ENCODE measurements at regions not wholly inside any gene's neighbourhood (a gene's known extent, or its start where the extent isn't known, plus 50 kb on each side); places are given as distances from the start of the nearest gene placed in this dataset.
"Not testable (repeated sequence)": the region's sequence is repeated elsewhere in the genome, so short reads cannot be mapped to it uniquely, and the experiment has no call there.

DNA sequence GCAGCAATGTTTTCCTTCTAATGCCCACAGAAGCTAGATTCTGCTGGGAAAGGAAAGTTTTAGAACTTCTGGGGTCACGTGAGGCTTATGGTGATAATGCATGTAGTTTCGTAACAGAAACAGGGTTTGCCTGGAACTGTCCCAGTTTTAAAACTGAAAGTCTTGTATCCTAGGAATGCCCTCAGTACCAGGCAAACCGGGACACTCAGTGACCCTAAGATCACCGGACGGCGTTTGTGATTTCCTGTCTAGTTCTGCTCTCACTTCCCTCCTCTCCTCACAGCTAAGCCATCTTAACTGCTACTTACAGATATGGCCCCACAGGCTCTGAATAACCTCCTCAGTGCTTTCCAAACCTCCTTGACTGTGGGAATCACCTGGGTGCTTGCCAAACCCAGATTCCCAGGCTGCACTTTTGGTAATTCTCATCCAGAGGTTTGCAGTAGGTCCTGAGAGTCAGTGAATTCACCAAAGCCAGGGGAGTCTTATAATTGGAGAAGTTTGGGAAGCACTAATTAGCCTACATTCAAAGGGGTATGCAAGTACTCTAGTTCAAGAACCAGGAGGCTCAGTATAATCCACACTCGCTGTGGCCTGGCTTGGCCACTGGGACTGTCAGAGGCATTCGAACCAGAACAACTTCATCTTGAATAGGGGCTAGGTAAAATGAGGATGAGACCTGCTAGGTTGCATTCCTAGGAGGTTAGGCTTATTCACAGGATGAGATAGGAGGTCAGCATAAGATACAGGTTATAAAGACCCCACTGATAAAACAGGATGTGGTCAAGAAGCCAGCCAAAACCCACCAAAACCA lies 231.6 kb upstream of the MYLIP start:
- DNase-seq: no peak

DNA sequence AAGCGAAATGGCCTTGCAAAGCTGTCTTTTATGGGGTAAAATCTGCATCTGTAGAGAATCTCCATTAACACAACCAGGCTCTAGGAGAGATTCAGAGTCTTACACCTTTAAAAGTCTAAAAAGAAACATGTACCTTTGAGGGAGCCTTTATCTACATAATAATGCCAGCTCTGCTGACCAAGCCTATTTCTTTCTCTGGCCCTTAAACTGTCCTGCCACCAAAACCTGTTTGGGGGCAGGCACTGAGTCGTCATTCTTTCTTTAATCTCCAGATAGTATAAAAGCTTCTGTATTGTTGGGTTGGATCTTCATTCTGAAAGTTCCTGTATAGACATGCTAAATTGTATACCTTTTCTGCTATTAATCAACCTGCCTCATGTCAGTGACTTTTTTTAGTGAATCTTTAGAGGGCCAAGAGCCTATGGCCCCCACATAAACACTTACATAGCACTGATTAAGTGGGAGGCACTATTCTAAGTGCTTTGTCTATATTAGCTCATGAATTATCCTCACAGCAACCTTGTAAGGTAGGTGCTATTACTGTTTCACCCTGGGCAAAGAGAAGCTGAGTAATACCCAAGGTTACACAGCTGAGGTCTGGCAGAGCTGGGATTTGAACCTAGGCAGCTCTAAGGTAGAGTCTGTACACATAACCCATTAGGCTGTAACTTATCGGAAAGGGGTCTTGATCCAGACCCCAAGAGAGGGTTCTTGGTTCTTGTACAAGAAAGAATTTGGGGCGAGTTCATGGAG lies 232.3 kb upstream of the DTNBP1 start:
- no peak for DNase-seq

DNA sequence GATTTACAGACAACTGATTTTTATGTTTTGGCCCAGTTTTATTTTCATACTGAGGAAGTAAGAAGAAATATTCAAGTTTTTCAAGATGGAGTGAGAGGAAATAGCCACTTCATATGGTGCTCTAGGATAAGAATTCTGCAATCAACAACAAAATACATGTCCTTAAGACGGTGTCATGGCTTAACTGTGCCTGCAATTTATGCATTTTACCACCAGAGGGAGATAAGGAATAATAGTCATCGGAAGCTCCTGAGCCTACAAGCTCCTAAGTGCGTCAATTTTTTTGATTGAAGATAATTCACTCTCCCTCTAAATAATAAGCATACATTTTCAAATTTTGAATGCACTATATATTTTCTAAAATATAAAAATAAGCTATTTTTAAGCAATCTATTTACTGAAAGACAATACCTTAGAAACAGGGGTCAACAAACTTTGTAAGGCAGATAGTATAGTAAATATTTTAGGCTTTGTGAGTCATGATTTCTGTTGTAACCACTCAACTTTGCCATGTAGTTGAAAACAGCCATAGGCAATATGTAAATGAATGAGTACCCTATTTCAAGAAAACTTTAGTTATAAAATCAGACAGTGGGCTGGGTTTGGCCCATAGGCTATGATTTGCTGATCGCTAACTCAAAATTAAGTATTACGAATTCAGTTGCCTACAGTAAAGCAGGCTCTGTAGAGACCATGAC lies 230.9 kb upstream of the DTNBP1 start:
- DNase-seq: peak; percentile 27

DNA sequence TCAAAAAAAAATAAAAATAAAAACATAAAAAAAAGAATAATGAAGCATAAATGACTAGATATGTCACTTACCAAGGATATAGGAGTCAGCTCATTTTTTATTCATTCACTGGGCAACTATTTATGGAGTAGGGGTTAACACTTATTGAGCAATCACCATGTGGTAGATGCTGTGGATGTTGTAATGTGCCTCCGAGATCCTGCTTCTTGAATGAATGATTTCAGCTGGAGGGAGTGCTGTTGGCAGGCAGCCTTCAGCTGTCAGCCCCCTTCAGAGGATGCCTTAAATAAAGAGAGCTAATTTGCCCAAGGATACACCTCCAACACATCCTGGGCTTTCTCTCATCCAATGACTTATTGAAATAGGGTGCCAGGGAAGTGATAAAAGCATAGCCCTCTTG lies 229.5 kb upstream of the DTNBP1 start:
- no peak for DNase-seq

DNA sequence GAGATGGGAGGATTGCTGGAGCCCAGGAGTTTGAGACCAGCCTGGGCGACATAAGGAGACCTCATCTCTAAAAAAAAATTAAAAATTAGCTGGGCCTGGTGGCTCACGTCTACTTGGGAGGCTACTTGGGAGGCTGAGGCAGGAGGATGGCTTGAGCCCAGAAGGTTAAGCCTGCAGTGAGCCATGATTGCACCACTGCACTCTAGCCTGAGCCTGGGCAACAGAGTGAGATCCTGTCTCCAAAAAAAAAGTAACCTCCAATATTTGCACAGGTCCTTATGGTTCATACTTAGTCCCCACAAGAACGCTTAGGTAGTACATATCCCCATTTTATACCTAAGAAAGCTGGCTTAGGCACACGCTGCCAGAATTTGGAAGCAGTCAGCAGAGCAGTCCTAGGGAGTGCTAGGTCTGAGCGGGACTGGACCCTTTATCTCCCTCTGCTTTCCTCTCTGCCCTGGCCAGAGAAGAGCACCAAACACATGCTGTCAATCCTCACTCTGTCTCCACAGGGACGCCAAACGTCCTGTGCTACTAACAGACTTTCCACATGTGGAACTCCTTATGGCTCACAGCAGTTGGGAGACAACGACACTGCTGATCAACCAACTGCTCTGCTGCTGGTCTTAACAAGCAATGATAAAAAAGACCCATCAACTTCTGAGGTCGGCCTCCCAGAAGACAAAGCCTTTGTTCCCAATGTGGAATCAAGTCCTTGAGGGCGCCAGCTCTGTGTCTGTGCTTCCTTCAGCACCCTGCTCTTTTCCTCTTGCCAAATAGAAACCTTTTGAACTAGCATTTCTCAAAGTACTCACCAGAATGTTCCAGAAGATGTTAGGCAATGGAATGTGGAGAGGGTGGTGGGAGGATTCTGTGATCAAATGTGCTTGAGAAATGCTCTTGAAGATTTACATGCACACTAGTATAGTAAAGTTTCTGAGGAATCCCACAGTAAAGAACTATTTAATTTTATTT lies 226.3 kb upstream of the DTNBP1 start:
- DNase-seq: no peak

DNA sequence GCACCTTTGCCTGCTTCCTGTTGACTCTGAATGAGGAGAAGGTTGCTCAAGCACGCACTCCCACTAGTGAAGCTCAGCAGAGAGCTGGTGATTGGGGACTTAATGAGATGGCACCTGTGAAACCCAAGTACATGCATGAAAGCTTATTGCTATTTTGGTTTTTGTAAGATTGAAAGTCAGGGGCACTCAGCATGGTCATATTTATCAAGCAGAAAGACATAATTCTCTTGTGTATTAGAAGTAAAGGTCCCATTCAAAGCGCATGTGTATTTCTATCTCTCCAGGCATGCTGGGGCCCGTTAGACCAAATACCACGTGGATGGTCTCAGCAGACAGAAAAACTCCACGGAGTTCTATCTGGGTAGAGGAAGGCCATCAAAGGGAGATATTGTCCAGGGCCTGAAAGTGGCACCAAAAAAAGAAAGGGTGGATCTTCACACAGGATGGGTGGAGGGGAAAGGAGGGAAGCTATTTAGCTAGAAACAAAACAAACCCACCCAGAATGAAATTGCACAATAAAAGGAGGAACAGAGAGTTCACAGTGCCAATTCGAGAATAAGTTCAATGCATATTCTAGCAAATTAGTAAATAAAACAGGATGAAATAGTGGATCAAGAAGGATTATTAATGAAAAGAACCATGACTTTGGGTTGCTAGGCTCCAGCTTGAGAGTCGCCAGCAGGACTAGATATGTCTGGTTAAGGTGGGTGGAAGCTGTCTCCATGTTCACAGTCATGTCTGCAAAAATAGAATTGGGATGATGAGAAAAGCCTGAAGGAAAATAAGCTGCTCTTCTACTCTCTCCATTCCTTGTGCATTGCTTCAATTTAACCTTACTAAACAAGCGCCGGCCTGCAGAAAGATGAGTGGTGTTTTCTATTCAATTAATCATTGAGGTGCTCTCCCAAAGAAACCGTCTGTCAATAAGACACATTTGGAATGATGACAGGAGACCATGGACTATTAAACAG lies 224.9 kb upstream of the DTNBP1 start:
- DNase-seq: no peak

DNA sequence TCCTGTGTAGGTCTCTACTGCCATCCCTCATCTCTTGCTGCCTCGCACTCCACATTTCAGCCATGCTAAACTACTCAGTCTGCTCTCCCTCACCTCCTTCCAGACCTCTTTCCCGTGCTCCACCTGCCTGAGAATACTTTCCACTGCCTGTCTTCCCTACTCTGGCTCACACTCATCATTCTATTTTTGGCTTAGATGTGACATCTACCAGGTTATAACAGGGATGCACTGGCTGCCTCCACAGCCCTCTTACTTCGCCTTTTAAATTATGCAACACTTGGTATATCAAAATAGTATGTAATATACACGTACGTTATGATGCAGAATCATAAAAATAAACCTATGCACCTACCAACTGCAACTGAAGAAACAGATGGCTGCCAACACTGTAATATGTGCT lies 222.8 kb upstream of the DTNBP1 start:
- no peak for DNase-seq

DNA sequence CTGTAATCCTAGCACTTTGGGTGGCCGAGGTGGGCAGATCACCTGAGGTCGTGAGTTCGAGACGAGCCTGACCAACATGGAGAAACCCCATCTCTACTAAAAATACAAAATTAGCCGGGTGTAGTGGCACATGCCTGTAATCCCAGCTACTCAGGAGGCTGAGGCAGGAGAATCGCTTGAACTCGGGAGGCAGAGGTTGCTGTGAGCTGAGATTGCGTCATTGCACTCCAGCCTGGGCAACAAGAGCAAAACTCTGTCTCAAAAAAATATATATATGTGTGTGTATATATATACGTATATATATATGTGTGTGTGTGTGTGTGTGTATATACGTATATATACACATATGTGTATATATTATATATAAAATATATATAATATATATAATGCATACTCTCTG lies 220.8 kb upstream of the DTNBP1 start:
- DNase-seq: not testable (repeated sequence)

DNA sequence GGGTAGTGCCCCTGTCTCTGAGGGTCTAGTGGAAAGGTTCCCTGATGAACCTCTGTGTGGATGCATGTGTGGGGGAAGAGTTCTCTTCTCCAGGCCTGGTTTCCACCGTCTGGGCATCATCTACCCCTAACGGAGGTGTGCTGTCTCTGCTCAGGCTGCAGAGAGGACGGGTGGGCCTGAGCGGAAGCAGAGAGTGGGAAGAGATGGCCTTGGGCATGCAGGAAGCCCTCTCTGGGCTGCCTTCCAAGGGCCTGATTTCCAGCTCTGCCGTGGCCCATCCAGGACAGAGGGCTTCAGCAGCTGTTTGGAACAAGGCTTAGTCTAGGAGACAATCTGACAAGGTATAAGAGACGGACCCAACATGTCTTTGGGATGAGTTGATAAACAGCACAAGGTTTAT lies 220.1 kb upstream of the DTNBP1 start:
- DNase-seq: no peak

DNA sequence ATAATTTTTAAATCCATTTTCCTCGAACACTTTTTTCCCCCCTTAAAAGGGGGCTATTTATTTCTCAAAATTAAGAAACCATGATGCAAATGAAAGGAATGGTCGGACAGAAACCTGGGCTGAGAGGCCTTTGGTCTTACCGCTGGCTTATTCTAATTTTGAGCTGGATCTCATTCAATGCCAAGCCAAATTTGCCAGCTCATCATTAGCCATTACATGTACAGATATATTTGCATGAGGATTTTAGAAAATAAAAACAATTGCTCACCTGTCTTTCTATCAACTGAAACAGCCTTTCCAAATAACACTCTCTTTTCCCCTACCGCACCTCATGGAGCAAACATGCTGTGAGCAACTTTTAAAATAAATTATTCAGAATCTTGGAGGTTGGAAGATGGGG lies 219.5 kb upstream of the DTNBP1 start:
- no peak for DNase-seq

DNA sequence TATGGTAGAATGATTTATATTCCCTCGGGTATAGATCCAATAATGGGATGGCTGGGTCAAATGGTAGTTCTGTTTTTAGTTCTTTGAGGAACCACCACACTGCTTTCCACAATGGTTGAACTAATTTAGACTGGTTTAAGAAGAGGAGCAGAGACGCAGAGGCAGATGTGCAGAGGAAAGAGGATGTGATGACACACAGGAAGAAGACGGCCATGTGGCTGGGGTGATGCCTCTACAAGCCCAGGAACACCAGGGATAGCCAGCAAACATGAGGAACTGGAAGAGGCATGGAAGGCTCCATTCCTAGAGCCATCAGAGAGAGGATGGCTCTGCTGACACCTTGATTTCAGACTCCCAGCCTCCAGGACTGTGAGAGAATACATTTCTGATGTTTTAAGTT lies 218.3 kb upstream of the DTNBP1 start:
- DNase-seq: no peak

DNA sequence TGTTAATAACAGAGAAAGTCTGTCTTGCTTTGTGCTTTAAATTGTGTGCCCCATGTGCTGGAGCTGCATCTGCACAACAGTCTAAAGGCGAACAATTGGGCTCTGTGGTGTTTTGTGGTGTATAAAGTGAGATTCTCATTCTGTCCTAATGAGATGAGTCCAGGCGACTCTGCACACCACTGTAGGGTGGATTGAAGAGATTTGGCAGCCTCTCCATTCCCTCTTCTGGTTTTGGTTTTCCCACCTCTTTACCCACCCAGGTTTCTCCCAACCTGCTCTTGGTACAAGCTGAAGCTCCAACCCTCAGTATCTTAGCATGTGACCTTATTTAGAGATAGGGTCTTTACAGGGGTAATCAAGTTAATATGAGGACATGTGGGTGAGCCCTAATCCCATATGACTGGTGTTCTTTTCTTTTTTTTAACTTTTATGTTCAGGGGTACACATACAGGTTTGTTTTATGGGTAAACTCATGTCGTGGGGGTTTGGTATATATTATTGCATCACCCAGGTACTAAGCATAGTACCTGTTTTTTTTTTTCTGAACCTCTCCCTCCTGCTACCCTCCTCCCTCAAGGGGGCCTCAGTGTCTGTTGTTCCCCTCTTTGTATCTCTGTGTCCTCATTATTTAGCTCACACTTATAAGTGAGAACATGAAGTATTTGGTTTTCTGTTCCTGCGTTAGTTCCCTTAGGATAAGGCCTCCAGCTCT lies 217.6 kb upstream of the DTNBP1 start:
- no peak for DNase-seq

DNA sequence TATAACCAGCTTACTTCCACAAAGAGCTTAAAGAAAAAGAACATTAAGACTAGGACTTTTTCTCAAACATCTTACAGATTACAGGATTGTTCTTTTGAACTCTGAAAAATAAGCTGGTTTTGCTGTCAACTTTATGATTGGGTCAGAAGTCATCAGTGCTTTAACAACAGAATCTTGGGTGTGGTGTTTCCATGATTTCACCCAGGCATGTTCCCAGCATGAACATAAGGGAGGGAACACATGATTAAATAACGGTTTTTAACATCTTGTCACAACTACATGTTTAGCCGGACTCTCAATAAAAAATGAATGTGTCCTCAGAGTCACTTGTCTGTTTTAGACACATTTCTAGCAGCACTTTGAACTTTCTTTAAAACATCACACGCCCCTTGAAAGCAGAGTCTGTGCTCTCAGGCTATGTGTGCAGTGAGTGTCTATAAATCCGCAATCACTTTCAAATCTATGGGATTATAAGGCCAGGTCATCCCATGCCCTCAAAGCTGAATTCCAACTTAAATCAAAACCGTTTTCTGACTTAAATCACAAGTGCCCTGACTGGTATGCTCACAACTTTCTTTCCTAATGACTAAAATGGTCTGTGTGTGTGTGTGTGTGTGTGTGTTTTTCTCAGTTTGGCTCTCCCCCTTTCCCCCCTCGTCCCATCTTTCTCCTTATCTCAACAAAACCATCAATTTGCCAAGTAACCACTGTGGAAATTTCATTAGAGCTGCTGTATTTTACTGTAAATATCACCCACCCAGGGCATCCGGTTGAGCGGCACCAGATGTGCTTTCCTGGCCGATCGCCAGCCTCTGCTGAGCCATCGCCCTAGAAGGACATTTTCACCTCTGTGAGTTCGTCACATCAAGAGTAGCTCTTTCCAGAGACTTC lies 216.8 kb upstream of the DTNBP1 start:
- DNase-seq: peak; percentile 76

DNA sequence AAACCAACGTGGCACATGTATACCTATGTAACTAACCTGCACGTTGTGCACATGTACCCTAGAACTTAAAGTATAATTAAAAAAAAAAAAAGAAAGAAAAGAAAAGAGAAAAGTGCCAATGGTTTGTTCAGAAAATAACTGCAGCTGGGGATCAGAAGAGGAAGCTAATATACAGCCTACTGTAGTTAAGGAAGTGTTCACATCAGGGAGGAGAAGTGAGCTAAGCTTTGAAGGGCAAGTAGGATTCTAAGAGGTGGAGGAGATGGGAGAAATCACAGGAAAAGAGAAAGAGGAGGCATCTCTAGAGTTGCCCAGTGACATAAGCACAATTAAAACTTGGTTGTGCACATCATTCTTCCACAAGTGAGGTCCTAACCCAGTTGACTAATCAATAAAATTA lies 214.4 kb upstream of the DTNBP1 start:
- DNase-seq: no peak

DNA sequence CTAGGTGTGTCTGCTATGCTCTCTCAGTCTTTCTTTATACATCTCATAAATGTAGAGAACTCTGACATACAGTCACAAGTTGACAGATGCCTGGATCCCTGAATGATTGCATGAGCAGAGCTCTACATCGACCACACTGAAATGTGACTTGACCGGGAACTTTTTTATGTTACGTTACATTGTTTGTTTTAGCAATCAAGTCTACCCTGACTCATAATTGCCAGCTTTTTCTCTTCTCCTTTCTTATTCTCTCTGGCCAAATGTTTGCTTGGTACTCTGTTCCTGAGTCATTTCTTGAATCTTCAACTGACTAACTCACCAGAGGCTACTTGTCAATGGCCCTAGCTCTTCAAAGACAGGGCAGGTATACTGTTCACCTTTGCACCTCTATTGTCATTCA lies 213.6 kb upstream of the DTNBP1 start:
- DNase-seq: peak; percentile 84

DNA sequence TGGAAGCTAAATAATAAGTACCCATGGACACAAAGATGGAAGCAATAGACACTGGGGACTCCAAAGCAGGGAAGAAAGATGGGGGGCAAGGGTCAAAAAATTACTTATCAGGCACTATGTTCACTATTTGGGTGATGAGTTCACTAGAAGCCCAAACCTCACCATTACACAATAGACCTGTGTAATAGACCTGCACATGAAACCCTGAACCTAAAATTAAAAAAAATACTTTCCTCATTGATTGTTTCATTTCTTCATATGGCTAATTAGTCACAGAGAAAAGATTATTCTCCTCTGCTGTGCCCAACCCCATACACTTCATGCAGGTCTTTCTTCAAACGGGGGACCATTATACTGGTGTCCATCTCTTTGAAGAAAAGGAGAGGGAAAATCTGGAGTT lies 213.0 kb upstream of the DTNBP1 start:
- DNase-seq: no peak

DNA sequence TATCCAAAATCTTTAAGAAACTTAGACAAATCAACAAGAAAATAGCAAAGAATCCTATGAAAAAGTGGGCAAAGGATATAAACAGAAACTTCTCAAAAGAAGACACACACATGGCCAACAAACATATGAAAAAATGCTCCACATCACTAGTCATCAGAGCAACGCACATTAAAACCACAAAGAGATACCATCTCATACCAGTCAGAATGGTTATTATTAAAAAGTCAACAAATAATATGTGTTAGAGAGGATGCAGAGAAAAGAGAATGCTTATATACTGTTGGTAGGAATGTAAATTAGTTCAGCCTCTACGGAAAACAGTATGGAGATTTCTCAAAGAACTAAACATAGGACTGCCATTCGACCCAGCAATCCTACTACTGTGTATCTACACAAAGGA lies 212.0 kb upstream of the DTNBP1 start:
- DNase-seq: peak; percentile 89

DNA sequence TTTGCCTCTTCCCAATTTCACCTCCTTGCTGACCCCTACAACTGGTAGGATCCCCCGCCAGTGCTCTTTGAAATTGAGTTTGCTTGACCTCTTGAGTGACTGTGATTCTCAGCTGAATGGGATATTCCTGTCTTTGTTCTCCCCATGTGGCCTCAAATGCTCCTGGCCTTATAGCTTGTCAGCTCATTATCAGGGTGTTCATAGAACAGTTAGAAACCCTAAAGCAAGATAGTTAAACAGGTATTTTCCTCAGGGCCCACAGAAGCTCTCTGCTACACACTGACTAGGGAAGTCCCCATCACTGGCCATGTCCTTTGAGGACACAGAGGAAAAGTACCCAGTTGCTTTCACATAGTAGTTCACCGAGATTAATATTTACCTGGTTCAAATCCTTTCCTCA lies 211.5 kb upstream of the DTNBP1 start:
- DNase-seq: no peak
